Posterior cingulate gyrus (tissue), 11 donors: ENCODE measurements at regions not wholly inside any gene's neighbourhood (a gene's known extent, or its start where the extent isn't known, plus 50 kb on each side); places are given as distances from the start of the nearest gene placed in this dataset.

Source experiments
- DNase-seq, 10 donors: peaks; one replicate each; pipeline versions ENCODE4 v3.0.0 to v3.0.0-alpha.2; 2020 to 2021; ENCODE audit warnings: mixed read lengths in 3 of 10
- intact Hi-C: fragments of 100-400 bp; cut with DNase I; formaldehyde crosslinking; loops from one replicate; pipeline ENCODE4 v1.15.1; 2023

DNA sequence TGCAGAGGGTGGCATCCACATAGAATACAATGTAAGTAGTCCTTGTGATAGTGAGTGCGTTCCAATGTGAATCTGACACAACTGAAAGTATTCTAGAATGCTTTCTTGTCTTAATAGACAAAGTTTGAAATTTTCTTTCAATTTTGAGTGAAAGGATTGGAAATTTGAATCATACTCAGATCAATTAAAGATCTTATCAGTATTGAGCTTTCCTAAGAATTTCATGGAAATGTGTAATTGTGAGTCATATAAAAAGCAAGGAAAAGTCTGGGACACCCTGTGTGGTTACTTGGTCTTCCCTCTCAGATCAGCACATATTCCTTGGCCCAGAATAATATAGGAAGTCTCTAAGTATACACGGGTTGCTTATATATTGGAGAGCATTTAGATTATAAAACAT, 99.1 kb downstream of the MBL2 start:
- no peak for DNase-seq
- intact Hi-C loops: no loop called here

DNA sequence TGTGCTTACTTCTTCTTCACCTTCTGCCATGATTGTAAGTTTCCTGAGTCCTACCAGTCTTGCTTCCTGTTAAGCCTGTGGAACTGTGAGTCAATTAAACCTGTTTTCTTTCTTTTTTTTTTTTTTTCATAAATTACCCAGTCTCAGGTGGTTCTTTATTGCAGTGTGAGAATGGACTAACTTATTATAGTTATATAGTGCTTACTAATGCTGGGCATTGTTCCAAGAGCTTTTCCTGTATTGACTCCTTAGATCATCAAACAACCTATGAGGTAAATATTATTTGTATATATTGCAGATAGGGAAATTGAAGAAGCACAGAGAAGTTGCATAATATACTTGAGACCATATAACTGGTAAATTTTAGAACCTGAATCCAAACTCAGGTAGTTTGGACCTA, 98.1 kb downstream of the MBL2 start:
- no peak for DNase-seq
- intact Hi-C loops: no loop called here

DNA sequence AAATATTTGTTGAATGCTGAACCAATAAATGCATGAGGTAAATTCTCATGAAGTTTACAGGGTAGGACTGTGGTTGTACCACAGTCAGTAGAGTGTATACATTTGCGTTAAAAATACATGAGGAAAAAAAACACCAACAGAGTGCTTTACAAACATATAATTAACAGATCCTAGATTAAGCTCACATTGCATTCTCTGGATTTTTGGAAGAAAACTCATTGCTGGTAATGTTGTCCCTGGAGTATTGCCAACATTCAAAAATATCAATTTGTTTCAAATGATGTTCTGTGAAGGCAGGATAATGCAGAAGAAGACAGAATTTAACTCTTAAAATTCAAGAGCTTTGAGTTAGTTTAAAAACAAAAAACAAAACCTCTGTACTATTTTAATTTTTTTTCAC, 95.5 kb downstream of the MBL2 start:
- DNase-seq: no peak
- intact Hi-C loops: no loop called here

DNA sequence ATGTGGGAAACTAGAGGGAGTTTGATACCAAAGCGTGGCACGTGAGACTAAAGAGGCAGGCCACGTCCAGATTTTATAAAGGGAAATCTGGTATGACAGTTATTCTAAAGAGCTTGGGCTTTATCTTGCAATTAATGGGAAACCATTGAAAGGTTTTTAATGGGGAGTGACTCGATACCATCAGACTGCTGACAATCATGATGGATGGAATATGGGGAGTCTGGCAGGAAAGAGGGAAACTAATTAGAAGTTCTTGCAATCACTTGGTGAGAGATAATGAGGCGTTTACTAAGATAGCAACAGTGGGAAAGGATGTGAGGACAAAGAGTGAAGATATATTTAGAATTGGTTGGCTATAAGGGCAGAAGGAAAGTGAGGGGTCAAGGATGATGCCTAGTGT, 94.0 kb downstream of the MBL2 start:
- no peak for DNase-seq
- intact Hi-C loops: no loop called here

DNA sequence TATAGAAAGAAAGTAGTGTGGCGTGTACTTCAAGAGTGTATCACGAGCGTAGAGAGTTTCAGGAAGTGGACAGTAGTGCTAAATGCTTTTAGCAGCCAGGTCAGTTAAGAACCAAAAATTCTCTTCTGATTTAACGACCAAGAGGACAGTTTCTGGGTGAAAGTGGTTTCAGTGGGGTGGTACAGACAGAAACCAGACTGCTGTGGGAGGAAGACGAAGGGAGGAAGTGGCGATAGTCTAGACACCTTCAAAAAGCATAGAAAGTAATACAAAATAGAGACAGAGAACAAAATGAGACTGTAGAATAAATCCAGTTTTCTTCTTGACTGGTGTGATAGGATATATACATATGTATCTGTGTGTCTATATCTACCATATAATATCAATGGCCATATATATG, 93.5 kb downstream of the MBL2 start:
- DNase-seq: no peak
- intact Hi-C loops: no loop called here

DNA sequence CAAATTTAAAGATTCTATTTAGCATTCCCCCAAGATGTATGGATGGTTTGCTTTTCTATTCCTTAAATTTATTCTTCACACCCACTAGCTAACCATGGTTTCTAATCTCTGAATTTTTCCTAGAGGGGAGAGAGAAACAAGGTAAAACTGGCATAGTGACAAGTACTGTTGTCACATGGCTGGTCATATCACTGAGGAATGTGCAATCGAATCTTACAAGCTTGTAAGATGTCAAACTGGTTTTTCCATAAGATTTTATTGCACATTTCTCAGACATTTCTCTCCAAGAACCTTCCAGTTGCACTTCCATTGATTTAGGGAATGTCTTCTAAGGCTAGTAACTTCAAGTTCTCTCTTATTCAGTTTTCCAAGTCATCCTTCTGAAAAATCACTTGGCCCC, 89.8 kb downstream of the MBL2 start:
- no peak for DNase-seq
- intact Hi-C loops: no loop called here

DNA sequence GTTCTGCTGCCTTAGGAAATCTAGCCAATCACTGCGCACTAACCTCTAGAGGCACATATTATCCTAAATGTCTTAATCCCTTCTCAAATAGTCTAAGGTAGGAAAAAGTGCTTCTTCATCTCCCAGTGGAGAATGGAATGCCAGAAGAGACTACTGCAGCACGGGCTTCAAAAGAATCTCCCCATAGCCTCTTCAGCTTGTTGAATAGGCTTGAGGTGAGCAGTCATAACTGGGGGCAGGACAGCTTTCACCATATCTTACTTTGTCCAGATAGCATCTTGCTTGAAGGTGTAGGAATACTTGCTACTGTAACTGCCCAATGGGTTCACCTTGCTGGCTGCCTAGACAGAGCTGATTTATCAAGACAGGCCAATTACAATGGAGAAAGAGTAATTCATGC, 88.8 kb downstream of the MBL2 start:
- DNase-seq: no peak
- intact Hi-C loops: no loop called here

DNA sequence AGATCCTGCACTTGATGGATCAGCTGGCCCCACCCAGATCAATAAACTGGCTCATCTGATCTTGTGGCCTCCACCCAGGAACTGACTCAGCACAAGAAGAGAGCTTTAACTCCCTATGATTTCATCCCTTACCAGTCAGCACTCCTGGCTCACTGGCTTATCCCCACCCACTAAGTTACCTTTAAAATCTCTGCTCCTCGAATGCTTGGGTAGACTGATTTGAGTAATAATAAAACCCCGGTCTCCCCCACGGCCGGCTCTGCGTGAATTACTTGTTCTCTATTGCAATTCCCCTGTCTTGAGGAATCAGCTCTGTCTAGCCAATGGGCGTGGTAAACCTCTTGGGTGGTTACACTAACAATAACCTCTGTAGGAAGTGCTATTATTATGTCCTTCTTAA, 83.7 kb downstream of the MBL2 start:
- no peak for DNase-seq
- intact Hi-C loops: no loop called here

DNA sequence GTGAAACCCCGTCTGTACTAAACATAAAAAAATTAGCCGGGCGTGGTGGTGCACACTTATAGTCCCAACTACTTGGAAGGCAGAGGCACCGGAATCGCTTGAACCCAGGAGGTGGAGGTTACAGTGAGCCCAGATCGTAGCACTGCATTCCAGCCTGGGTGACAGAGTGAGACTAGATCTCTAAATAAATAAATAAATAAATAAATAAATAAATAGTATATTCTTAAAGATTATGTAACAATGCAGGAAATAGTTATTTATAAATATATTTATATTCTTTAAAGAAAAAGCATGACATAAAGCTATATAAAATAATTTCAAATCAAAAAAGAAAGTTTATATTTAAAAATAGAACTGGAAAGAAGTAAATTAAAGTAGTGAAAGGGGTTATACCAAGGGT, 76.4 kb downstream of the MBL2 start:
- peak in 1 of 10 donors; percentile 44 for DNase-seq
- intact Hi-C loops: no loop called here

DNA sequence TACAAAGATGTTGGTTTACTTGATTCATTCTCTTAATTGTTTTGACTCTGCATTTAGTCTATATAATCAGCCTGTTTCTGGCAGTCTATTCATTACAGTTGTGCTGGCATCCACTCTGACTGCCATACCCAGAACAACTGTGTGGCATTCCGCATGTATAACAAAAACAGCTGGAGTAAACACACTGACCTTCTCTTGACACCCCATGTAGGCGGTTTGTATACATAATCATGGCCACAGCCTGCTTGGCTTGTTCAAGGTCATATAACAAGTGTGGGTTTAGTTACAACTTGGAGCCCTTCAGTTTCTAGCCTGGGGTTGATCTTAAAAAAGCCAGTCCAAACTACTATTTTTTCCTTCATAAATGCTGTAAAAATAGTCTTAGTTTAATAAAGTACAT, 70.9 kb downstream of the MBL2 start:
- intact Hi-C loops: no loop called here
- no peak for DNase-seq

DNA sequence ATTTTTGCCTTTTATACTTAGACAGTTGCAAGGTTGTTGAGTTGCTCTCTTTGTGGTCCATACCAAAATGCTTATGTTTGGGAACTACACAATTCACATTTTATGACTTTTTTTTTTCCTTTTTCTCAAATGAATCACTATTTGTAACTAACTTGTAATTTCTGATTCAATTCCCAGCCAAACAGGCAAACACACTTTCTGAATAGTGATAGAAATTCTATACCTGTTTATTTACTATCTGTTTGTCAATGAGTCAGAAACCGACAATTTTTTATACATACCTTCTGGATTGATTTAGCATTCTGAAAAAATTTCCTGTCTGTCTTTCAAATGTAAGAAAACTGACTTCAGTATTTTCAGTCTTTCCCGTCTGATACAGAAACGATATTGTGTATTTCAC, 69.1 kb downstream of the MBL2 start:
- intact Hi-C loops: no loop called here

DNA sequence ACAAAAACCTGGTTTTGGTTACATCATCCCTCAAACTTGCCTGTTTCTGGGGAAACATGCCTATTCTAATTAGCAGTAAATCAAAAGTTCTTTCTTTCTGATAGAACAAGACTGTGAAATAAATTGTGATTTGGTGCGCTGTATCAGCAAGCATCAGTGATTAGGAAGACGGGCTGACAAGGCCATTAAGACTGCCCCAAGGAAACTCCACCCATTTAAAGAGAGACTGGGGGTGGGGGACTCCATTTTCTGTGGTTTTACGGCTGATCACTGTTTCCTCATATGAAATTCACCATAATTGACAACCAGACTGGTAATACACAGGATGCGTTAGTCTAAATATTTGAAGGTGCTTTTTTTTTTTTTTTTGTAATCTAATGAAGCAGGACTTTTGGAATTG, 68.7 kb downstream of the MBL2 start:
- intact Hi-C loops: no loop called here
- no peak for DNase-seq

More for the DNA sequence above, 69.1 kb downstream of the MBL2 start:
- no peak for DNase-seq

DNA sequence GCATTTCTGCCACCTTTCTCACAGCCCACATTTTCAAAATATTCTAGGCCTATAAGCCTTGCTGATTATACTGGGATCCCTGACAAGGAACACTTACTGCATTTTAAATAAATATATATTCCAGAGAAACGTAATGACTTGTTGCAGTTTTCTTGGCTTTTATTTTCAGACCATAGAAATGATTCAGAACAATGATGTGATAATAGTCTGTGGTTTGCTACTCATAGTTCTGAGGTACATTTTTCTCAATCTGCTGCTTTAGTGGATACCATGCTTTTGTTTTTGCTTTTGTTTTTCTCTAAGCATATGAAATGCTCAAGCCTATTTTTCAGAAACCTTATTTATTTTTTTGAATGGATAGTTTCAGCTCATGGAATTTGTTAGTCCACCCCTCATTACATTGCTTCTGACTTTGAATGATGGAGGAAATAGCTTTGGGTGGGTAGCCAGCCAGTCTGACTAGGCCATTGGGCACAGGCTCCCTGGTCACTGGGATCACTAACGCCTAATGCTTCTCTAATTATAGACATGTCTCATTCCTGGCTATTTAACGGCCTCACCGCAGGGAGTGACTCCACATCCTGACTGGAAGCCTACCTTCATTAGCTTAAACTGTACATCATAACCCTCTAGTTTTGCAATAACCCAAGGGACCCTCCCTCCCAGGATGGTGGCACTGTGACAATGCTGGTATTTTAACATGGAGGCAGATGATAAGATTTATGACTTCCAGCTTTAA, 66.1 kb downstream of the MBL2 start:
- intact Hi-C loops: no loop called here
- DNase-seq: no peak
